ENCODE measurements at regions not wholly inside any gene's neighbourhood (a gene's known extent, or its start where the extent isn't known, plus 50 kb on each side); places are given as distances from the start of the nearest gene placed in this dataset.

DNA sequence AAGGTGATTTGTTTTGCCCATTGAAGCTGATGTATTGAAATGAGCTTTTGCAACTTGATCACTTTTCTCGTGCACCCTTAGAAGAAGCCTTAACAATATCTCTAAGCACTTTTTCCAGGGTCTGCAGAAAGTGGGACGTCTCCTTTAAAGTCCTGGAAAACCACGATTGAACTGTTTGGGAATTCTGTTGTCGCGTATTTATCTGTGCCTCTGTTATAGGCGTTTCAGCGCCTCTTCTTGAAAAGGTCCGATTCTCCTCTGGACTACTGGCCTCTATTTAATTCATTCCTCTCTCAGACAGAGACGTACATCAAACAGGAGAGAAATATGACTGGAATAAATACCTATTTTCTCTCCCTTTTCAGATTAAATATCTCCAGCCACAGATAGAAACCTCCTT lies 262.4 kb upstream of the PSMD7 start:
- no peak for DNase-seq (ENCODE audit: extremely low spot score, unreplicated experiment)
- H3K9me3 Mint-ChIP-seq, result no peaks in the 10 kb centered on the region
- TF ChIP-seq, protein P1, sequence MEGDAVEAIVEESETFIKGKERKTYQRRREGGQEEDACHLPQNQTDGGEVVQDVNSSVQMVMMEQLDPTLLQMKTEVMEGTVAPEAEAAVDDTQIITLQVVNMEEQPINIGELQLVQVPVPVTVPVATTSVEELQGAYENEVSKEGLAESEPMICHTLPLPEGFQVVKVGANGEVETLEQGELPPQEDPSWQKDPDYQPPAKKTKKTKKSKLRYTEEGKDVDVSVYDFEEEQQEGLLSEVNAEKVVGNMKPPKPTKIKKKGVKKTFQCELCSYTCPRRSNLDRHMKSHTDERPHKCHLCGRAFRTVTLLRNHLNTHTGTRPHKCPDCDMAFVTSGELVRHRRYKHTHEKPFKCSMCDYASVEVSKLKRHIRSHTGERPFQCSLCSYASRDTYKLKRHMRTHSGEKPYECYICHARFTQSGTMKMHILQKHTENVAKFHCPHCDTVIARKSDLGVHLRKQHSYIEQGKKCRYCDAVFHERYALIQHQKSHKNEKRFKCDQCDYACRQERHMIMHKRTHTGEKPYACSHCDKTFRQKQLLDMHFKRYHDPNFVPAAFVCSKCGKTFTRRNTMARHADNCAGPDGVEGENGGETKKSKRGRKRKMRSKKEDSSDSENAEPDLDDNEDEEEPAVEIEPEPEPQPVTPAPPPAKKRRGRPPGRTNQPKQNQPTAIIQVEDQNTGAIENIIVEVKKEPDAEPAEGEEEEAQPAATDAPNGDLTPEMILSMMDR (conservative IDR thresholded peaks at IDR 0.05), result no peak
- no peak overlapping the region for H3K4me3 Mint-ChIP-seq
- no peak overlapping the region for H3K27ac Mint-ChIP-seq
- H3K36me3 Mint-ChIP-seq, result no peaks in the 10 kb centered on the region
- peaks cover 55% of the 10 kb centered on the region for H3K4me1 Mint-ChIP-seq (ENCODE audit: unreplicated experiment)
- no peaks in the 10 kb centered on the region for H3K27me3 Mint-ChIP-seq

DNA sequence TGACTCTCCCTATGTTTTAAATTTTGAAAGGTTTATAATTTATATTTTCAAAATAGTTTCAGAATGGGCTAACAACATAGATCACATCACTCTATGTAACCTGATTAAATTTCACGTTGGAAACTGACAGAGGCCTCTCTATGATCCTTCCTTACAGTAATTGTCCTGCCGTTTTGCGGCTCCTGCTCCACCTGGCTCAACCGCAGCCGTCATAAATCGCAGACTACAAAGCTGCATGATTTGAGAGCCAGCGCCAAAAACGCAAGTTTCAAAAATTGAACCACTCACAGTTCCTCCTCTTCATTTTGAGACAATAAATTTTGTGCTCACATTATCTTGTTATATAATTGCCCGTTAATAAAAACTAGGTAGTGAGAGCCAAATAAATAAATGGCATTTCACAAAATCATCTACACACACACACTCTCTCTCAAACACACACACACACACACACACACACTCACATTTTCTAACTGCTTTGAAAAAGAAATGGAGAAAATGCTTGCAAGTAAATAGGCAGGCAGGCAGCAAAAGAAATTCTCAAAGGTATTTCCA lies 263.1 kb upstream of the PSMD7 start:
- Mint-ChIP-seq H3K4me3 (no peak overlapping the region), H3K4me1 (ENCODE audit: unreplicated experiment) (peaks cover 59% of the 10 kb centered on the region), H3K36me3 (no peaks in the 10 kb centered on the region), H3K27me3 (no peaks in the 10 kb centered on the region), H3K27ac (no peak overlapping the region), H3K9me3 (no peaks in the 10 kb centered on the region)
- TF ChIP-seq, protein P1 (conservative IDR thresholded peaks at IDR 0.05), result no peak
- DNase-seq (ENCODE audit: extremely low spot score, unreplicated experiment), result no peak

DNA sequence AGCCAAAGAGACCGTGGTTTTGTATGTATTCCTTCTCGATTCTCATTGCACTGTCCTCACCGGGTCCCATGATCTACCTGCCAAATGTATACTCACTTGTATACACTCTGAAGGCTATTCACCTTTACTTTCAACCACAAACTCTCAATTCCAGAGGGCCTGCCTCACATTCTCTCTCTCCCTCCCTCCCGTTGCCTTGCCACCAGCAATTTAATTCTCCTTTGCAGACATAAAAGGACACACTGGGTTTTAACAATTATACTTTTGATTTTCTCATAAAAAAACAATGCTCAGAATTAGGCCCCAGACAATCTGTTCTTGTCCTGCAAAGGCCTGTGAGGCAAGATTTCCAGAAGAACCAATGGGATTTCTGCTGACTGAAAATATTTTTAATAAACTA lies 265.1 kb upstream of the PSMD7 start:
- no peaks in the 10 kb centered on the region for H3K36me3 Mint-ChIP-seq
- H3K9me3 Mint-ChIP-seq, result no peaks in the 10 kb centered on the region
- H3K27ac Mint-ChIP-seq, result no peak overlapping the region
- TF ChIP-seq, protein P1 (conservative IDR thresholded peaks at IDR 0.05), result no peak
- no peak for DNase-seq (ENCODE audit: extremely low spot score, unreplicated experiment)
- H3K4me1 Mint-ChIP-seq (ENCODE audit: unreplicated experiment), result peaks cover 61% of the 10 kb centered on the region
- H3K4me3 Mint-ChIP-seq, result no peak overlapping the region
- no peaks in the 10 kb centered on the region for H3K27me3 Mint-ChIP-seq

DNA sequence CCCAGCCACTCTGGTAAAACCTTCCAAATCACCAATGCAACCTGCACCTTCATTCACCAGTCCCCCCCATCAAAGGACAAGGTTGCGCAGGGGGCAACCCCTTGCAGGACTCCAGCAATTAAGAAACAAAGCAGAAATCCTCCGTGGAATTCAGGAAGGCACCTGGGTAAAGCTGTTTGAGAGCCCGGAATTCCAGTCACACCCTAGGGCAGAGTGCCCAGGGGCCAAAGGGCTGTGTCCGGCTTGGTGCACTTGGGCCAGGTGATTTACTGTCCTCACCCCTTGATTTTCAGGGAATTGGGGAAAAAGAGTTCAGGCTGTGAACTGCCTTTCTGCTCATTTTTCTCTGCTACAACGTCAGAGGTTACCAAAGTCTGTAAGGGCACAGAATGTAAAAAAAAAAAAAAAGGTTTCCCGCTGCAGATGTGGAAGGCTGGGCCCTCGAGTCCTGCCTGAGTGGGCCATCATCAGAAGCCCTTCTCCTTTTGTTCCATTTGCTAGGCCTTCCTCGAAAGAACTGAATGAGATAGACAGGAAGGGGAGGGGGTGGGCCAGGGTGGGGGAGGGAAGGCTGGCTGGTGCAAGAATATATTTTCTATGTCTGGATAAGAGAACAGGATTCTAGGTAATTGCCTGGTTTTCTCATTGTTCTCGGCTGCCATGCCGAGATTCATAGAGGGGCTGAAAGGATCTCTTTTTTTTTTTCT lies 266.5 kb upstream of the PSMD7 start:
- H3K4me1 Mint-ChIP-seq (ENCODE audit: unreplicated experiment), result peaks cover 67% of the 10 kb centered on the region

DNA sequence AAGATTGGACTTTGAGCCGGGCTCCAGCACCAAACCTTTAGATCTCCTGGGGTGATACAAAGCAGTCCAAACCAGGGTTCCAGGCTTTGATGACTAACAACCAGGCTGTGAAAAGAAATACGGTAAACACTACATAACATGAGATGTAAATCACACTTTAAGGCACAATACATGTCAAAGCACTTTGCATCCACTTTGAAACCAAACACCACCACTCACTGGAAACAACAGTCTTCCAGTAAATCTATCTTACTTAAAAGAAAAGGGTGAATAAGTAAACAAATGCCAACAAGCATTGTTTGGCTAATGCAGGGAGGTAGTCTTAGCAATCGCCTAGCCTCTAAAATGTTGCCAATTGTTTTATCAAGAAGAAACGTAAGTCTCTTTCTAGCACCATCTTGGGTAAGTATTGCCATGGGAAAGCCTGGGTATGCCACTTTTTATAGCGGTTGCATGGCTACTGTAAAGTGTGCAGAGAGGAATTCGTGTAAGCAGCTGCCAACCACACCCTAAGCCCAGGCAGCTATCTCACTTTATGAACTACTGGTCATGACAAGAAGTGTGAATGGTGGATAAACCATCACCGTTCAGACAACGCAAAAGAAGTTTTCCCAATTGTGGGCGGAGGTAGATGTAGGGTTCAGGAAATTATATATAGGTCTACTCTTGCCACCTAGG lies 267.4 kb upstream of the PSMD7 start:
- H3K4me1 Mint-ChIP-seq (ENCODE audit: unreplicated experiment), result peaks cover 60% of the 10 kb centered on the region
- peaks cover 3% of the 10 kb centered on the region for H3K27me3 Mint-ChIP-seq
- no peak overlapping the region for H3K27ac Mint-ChIP-seq
- TF ChIP-seq, protein P1 (conservative IDR thresholded peaks at IDR 0.05), result no peak
- H3K4me3 Mint-ChIP-seq, result no peak overlapping the region
- no peaks in the 10 kb centered on the region for H3K9me3 Mint-ChIP-seq
- no peaks in the 10 kb centered on the region for H3K36me3 Mint-ChIP-seq
- DNase-seq (ENCODE audit: extremely low spot score, unreplicated experiment), result no peak

More for the DNA sequence above, 266.5 kb upstream of the PSMD7 start:
- Mint-ChIP-seq H3K27ac (no peak overlapping the region), H3K4me3 (no peak overlapping the region), H3K9me3 (no peaks in the 10 kb centered on the region), H3K36me3 (no peaks in the 10 kb centered on the region), H3K27me3 (peaks cover 3% of the 10 kb centered on the region)
- TF ChIP-seq, protein P1 (conservative IDR thresholded peaks at IDR 0.05), result no peak
- no peak for DNase-seq (ENCODE audit: extremely low spot score, unreplicated experiment)
